HG03139 (cell line): ENCODE measurements at regions not wholly inside any gene's neighbourhood (a gene's known extent, or its start where the extent isn't known, plus 50 kb on each side); places are given as distances from the start of the nearest gene placed in this dataset.

Experiments
- ATAC-seq: cut with Tn5 transposase; IDR thresholded peaks from one replicate; pipeline ENCODE4 v1.9.1; 2021; ENCODE audit not compliant: unreplicated experiment

DNA sequence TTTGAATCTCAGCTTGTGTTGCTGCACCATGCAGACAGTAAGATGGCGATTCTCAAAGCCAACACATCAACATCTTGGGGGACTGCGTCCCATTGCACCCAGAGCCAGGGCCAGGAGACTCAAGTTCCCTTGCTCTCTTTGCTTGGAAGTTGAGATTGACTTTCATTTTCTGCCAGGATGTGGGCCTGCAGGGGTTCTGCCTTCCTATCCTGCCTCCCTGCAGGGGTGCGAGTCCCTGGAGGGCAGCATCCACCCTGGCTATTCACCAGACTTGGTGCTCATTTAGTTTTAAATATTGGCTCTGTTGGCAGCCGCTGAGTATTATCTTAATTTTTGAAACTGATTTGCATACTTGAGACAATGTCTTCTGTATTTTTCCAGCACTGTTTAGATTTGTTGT, 451.5 kb downstream of the GLRX3 start:
- ATAC-seq: no peak

DNA sequence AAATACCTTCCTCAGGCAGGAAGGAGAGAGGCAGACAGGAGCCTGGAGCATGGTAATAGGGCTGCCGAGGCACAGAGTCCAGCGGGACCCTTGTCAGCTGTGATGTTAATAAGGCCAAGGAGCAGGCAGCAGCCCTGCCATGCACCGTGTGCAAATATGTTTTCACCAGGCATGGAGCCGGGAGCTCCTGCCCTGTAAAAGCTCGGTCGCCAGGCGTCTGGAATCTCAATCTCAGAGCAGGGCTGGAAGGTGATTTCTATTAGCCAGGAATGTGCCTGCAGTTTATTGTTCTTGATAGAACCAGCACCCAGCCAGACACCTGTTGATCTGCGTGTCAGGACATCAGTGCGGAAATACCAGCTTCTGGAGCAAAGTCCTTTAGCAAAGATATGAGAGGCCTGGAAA, 469.8 kb downstream of the GLRX3 start:
- ATAC-seq: no peak

DNA sequence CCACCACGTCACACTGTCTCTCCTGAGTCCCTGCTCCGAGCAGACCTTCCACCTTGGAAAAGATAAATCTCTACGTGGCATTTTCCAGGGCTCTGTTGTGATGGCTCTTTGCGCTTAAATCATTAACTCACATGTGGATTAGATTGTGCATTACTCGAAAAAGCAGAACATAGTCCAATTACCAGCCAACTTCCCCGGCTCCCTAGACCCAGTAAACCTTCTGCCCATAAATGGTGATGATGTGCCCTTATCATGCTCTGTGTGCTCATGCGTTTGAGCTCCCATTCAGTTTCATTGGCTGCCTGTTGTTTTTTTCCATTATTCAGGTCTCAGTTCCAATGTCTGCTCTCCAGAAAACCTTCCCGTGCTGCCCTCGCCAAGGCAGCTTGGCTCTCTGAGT, 471.2 kb downstream of the GLRX3 start:
- no peak for ATAC-seq

DNA sequence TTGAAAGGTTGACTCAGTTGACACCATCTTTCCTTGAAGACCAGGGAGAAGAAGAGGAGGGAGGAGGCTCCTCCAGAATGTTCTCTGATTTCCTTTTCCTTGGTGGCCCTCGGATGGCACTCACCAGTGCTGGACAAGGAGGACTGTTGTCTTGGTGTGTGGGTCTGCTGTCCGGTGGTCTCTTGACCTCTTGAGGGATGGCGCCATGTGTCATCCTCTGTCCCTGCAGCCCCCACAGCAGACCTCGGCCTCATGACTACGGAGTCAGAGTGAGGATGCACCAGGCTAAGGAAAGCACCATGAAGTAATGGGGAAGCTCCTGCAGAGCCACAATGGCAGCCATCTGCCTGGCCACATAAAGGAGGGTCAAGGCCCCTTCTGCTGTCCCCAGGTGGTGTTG, 475.0 kb downstream of the GLRX3 start:
- no peak for ATAC-seq

DNA sequence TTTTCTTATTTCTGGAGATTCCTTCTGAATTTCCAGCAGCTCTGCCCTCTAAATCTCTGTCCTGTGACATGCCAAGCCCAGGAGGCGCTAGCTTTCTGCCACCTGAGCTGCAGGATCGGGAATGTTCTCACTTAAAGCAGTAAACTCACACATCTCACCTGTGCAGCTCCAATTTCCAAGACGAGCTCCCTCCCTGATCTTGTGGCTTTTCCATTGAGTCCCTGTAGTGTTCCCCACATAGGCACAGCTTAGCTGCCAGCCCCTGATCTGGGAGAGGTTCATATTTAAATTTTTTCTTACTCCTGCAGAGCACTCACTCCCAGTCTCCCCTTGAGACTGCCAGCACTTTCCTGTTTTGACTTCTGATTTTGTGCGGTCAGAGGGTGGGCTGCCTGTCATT, 479.3 kb downstream of the GLRX3 start:
- no peak for ATAC-seq

DNA sequence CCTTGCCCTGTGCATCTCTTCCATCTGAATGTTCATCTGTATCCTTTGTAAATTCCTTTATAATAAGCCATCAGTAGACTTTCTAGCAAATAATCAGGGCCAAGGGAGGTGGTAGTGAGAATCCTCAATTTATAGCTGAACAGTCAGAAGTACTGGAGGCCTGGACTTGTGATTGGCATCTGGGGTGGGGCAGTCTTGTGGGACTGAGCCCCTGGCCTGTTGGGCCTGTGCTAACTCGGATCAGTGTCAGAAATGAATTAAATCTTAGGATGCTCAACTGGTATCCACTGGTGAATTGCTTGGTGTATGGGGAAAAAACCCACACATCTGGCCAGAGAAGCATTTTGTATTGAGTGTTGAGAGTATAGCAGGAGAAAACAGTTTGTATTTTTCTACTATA, 481.8 kb downstream of the GLRX3 start:
- no peak for ATAC-seq

DNA sequence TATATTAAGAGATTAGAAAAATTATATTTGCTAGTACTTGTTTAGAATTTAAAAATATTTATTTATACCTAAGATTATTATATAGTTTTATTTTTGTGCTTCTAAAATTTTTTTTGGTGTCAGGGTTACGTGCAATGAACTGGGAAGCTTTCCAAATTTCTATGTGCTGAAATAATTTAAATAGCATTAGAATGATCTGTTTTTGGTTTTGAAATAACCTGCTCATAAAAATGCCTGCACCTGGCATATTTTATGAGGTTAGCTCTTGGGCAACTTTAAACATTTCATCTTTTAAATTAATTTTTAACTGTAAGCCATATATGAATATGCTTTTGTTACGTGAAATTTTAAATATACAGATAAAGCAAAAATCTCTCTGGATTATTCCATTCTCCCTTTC, 482.5 kb downstream of the GLRX3 start:
- ATAC-seq: no peak

DNA sequence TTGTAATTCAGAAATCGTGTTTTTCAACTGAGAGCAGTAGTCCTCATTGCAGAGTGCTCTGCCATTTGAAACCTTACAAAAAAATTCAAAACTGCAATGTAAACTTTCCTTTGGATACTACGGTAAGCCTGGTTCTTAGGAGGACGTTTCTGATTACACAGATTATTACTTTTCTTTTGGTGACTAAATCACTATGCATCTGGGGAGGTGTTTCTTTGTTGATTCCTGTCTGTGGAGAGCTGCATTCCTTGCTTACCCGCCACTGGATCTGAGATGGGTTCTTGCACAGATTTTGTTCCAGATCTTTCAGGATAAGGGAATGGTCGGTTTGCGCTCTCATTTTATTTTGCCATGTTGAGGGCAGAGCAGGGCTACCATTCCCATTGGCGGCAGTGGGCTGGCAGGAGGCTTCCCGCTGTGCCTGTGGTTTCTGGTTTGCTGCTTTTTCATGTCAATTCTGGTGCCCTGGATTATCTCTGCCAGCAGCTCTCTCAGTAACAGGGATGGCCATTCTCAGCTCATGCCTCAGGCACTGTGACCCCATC, 485.1 kb downstream of the GLRX3 start:
- no peak for ATAC-seq

DNA sequence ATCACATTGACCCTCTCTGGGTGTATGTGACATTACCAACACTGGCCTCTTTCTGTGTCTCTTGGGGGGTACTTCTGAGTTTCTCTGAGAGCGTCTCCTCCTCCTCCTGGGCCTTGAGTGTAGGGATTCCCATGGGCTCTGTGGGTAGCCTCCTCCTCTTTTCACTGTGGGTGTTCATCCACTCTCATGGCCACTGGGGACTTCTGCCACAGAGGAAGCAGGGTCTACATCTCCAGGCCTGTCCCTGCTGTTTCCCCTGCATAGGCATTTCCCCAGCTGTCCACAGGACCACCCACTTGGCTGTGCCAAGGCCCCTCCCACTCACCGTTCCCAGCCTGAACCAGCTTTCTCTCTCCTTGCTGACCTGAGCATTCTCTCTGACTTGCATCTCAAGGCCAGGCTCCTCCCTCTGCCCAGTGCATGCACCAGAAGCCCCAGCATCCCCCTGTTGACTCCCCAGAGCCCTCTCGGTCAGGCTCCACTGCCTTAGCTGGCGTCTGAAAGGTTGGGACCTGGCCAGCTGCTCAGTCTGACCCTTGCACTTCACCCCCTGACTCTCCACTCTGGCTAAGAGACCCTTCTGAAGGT, 487.6 kb downstream of the GLRX3 start:
- no peak for ATAC-seq

DNA sequence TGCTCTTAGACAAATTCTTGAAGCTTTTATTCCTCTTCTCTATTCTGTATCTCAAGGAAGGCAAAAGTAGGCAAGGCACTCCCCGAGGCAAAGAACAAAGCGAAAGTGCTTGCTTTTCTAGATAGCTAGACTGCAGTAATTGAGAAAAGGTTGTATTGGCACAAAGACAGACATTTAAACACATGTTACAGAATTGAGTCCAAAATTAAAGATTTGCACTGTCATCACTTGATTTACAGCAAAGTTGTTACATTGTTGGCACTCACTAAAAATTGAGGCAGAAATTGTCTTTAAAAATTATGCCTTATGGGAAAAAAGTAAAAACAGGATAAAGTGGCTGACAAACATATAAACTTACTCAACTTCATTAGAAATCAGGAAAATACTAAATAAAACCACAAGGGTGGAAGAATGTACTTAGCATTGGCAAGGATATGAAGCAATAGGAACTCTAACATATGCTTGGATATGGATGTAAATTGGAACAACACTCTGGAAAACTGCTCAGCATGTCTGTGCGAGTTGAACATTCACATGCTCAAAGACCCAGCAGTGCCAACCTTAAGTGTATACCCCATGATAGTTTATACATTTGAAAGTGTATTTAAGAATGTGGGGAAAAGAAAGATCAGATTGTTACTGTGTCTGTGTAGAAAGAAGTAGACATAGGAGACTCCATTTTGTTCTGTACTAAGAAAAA, 491.3 kb downstream of the GLRX3 start:
- no peak for ATAC-seq

DNA sequence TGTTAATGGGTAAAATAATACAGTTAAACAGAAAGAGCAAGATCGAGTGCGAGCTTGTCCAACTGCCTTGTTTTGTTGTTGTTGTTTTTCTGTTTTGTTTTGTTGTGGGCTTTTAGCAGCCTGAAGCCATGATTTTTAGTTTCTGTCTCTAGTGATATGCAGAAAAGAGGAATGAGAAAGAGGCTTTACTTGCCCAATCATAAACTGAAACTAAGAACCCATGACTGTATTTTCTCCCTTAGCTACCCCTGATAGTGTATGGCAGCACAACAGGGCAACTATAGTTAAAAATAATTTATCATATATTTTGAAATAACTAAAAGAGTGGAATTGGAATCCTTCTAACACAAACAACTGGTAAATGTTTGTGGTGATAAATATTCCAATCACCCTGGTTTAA, 493.9 kb downstream of the GLRX3 start:
- no peak for ATAC-seq

DNA sequence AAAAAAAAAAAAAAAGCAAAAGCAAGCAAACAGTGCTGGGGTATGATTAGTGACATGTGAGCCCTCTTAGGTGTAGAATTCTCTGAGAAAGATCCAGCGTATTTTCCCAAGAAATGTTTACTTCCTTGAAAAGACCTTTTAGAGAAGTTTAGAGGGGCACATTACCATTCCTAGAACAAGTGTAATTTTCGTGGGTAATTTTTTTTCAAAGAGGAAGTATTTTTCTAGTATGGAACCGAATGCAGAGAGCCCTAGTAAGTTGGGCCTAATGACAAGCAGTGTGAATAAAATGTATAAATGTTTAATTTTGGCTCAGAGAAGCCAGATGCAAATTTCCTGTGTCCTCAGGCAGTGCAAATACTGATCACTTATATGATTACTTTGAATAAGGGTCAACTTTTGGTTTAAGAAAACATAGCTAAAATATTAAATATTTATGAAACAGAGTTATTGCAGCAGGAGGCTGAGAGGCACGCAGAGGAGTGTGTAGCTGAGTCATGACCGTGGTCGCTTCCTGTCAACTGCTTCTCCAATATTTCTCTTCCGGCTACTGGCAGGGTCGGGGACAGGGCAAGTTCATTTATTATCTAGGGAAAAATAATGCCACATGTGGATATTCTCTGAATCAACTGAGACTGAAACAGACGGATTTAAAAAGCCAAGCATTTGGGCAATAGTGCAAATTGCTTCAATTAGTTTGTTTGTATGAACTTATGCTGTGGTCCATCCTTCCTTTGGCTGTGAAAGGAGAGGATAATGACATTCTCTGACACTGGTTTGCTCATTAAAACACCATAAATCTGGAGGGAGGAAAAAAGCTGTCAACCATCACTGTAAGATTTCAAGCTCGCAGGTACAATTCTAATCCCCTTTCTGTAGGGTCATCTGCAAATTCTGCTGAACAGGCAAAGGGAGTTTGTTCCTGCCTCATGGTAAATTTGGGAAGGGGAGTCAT, 495.2 kb downstream of the GLRX3 start:
- no peak for ATAC-seq

DNA sequence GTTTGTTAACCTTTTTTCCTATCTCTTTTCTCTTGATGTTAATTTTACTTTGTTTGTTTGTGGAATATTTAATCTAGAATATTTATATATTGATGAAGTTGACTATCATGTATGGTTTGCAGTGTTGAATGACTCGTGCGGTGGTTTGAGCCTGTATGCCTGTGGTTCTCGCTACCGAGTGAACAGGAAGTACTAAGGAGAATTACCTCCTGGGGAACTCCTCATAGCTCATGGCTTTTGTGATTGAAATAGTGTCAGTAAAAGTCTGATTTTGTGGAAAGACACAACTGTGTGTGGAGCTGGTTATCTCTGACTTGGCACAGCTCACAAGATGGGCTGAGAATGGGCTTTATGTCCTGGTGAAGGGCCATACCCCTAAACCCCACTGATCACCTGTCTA, 498.6 kb downstream of the GLRX3 start:
- no peak for ATAC-seq

DNA sequence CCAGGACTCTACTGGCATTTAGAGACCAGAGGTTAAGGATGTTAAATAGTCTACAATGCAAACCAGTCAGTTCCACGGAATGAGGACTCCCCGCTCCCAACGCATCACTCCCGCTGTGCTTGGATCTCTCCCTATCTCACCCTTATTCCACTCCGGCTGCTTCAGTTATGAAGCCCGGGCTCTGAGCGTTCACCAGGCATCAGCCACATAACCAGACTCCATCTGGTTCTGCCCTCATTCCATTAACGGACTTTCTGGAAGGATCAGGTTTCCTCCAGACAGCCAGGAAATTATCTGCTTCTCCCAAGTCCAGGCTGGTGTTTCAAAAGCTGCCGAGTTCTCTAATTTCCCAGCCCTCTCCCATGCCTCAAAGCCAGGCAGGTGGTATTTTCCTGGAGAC, 499.3 kb downstream of the GLRX3 start:
- ATAC-seq: no peak

DNA sequence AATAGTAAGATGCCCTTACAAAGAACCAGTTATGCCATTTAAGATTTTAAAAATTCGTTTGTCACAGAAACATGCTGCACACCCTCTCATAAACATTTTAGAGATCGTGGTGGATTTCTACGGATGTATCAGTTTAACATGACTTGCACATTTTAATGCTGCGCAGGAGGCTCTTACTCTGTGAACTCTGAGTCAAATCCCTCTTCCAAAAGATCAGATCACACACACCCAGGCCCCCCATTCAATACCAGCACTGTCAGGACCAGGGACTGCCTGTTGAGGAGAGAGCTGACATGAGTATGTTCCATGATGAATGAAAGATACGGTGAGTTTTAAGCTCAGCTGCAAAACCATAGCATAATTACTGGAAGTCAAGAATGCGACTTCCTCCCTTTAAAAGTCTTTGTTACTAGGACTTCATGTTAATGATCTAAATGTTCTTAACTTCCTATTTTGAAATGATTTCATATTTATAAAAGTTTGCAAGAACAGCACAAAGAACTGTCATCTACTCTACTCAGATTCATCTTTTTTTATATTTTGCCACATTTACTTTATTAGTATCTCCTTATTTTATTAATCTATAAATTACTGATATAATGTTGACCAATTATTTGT, 500.2 kb downstream of the GLRX3 start:
- ATAC-seq: no peak

DNA sequence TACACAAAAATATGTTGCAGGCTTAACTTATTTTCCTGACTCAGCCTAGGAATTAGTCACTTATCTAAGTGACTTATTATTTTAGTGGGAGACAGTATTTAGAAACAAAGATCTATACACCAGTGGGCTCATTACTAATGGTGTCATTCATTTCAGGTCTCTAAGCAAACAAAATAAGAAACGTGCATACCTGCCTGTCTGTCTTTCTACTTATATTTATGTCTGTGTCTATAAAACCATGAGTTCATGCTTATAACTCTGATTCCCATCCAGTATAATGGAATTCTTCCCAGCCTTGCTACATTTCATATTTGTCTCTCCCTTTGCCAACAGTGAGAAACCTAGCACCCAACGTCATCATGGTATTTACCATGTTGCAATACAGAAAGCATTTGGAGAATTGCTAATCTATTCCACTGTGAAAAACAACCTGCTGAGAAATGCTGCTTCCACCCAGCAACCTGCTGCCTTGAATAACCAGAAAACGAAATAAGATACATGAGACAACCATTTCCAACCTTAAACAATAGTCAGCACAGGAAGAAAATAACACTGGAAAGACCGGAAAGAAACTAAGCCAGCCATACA, 501.0 kb downstream of the GLRX3 start:
- ATAC-seq: no peak

DNA sequence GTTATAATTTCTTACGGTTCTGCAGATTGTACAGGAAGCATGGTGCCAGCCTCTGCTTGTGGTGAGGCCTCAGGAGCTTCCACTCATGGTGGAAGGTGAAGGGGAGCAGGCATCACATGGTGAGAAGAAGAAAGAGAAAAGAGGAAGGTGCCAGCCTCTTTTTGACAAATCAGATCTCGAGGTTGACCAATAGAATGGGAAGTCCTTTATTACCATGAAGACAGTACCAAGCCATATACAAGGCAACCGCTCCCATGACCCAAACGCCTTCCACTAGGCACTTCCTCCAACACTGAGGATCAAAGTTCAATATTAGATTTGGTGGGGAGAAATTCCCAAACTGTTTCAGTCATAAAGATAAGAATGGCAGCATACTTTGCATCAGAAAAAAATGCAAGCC, 502.8 kb downstream of the GLRX3 start:
- ATAC-seq: no peak

DNA sequence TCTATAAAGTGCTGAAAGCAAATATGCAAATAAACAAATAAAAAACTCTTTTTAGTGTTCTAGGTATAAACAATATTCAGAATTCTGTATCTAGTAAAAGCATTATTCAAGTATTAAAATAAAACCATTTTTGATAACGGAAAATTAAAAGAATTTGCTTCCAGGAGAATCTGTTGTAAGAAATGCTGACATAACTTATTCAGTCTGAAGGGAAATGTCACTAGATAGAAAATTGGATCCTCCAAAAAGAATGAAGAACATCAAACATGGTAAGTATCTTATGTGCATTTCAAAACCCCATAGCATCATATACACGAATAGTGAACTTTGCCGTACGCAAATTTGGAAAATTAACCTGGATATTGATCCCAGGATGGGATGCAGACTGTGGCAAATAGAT, 506.7 kb downstream of the GLRX3 start:
- ATAC-seq: no peak

DNA sequence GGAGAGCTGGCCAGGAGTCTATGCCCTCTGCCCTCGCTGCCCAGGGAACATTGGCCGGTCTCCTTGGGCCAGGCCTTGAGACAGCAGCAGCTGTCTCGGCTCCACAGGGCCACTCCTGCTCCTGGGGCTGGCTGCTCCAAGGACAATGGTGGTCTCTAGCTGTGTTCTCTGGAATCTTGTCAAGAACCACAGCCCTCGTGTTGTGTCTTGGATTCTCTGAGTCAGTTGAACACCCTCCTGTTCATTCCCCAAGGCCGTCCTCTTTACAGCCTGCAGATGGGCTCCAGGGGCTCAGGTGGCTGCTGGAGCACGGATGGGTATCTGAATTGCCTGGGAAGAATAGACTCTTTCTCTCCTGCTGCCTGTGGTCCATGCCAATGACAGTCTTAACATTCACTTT, 511.1 kb downstream of the GLRX3 start:
- ATAC-seq: no peak

DNA sequence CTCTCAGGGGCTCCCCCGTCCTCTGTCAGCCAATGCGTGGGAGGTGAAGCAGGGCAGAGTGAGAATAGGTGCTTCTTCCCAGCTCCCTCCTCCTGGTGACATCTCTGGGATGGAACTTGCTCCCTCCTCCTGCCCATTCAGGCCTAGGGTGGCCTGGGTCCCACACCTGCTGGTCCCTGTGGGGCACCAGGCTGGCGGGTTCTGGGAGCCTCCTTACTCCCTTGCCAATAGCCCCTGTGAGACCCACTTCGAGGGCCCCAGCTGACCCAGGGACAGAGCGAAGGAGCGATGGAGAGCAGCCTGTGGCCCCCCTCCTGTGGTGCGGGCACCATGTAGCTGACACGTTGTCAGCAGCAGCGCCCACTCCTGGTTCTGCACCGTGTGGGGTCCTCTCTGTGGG, 512.6 kb downstream of the GLRX3 start:
- no peak for ATAC-seq

DNA sequence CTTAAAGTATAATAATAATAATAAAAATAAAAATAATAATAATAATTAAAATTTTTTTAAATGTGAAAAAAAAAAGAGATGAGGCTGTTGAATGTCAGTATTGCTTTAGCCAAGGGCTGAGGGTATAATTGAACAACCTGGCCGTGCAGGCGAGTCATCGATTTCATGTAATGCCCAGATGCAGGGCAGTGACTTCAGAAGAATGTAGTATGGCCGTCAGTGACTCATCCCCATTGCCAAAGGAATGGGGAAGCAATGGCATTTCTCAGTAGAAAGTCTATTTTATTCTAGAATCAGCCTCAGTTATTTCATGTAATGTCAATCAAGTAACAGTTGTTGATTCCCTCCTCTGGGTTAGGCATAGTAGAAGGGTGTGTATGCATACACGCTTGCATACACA, 516.4 kb downstream of the GLRX3 start:
- no peak for ATAC-seq
